ENCODE measurements at regions not wholly inside any gene's neighbourhood (a gene's known extent, or its start where the extent isn't known, plus 50 kb on each side); places are given as distances from the start of the nearest gene placed in this dataset.

GRCh38 chr13:74084375-74084935 lies 49.7 kb downstream of the KLF12 start:
- no peak for DNase-seq

GRCh38 chr13:74082741-74083160 lies 51.5 kb downstream of the KLF12 start:
- DNase-seq: no peak

- DNase-seq: no peak
These were observed 53.4 kb downstream of the KLF12 start for GRCh38 chr13:74080762-74081161.

- no peak for DNase-seq
These were observed 56.4 kb downstream of the KLF12 start for GRCh38 chr13:74077792-74078191.

GRCh38 chr13:74077375-74077774 lies 56.8 kb downstream of the KLF12 start:
- DNase-seq: no peak

- DNase-seq: no peak
These were observed 59.5 kb downstream of the KLF12 start for GRCh38 chr13:74074723-74075122.

GRCh38 chr13:74073274-74073673 lies 60.9 kb downstream of the KLF12 start:
- no peak for DNase-seq

GRCh38 chr13:74070513-74070912 lies 63.7 kb downstream of the KLF12 start:
- DNase-seq: no peak

- DNase-seq: peak; percentile 26
These were observed 64.1 kb downstream of the KLF12 start for GRCh38 chr13:74070065-74070464.

- no peak for DNase-seq
These were observed 65.7 kb downstream of the KLF12 start for GRCh38 chr13:74068471-74068870.

GRCh38 chr13:74067818-74068217 lies 66.4 kb downstream of the KLF12 start:
- no peak for DNase-seq

GRCh38 chr13:74066937-74067336 lies 67.3 kb downstream of the KLF12 start:
- DNase-seq: no peak

GRCh38 chr13:74064805-74065312 lies 69.3 kb downstream of the KLF12 start:
- no peak for DNase-seq

- DNase-seq: no peak
These were observed 70.6 kb downstream of the KLF12 start for GRCh38 chr13:74063533-74064100.

- no peak for DNase-seq
These were observed 71.3 kb downstream of the KLF12 start for GRCh38 chr13:74062933-74063332.

- DNase-seq: no peak
These were observed 72.1 kb downstream of the KLF12 start for GRCh38 chr13:74061926-74062595.

GRCh38 chr13:74056801-74057542 lies 77.2 kb downstream of the KLF12 start:
- DNase-seq: no peak

GRCh38 chr13:74052402-74052928 lies 81.7 kb downstream of the KLF12 start:
- DNase-seq: no peak

GRCh38 chr13:74048756-74049155 lies 85.4 kb downstream of the KLF12 start:
- no peak for DNase-seq

GRCh38 chr13:74047931-74048600 lies 86.1 kb downstream of the KLF12 start:
- DNase-seq: no peak

GRCh38 chr13:74046431-74046830 lies 87.8 kb downstream of the KLF12 start:
- DNase-seq: no peak

- DNase-seq: no peak
These were observed 88.6 kb downstream of the KLF12 start for GRCh38 chr13:74045583-74045982.

GRCh38 chr13:74043237-74043636 lies 91.0 kb downstream of the KLF12 start:
- DNase-seq: no peak
